Activated T-helper 9 cell treated with anti-CD3 and anti-CD28 coated beads, Interleukin-2, amount 50 U/mL, for 16 hours (primary cell): ENCODE measurements at regions not wholly inside any gene's neighbourhood (a gene's known extent, or its start where the extent isn't known, plus 50 kb on each side); places are given as distances from the start of the nearest gene placed in this dataset.
"Not testable (repeated sequence)": the region's sequence is repeated elsewhere in the genome, so short reads cannot be mapped to it uniquely, and the experiment has no call there.

Source experiments
- DNase-seq: peaks from one replicate; pipeline ENCODE4 v3.0.0-alpha.2; 2020; ENCODE audit warnings: low read depth

- not testable (repeated sequence) for DNase-seq
Observed at GRCh38 chr17:34089042-34089441, 166.0 kb upstream of the CCL2 start.

DNA sequence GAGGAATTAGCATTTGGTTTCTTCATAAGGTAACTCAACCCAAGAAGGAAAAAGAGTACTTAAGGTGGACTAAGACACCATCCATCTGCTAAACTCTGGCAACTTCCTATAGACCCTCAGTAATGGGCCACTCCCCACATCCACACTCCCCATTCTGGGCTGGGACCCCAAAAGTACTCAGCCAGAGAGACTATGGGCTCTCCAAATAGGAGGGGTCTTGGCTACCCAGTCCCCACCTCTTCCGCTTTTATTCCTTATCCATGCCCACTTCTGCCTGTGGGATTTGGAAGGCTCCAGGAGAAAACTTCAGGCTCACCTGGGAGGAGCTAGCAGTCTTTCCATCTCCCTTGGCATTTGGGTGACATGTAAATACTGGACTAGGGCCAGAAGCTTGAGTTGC lies 164.5 kb upstream of the CCL2 start:
- no peak for DNase-seq

DNA sequence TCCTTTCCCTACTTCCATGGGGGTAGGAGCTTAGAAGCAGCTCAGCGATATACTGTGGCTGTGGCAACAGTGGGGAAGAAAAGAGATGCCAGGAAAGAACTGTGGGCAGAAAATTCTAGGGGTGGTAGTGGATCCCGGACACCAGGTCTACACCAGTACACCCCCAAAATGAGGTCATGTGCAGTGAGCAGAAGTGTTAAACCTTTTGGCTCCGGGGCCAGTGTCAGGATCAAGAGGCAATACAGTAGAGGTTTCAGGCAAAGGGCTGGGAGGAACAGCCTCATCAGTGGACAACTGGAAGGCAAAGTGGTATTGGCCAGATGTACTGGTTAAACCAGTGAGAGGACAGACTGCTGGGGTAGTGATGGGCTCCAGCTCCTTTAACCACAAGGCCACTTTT lies 163.1 kb upstream of the CCL2 start:
- DNase-seq = no peak

- no peak for DNase-seq
Observed at GRCh38 chr17:34095106-34095505, 160.0 kb upstream of the CCL2 start.

GRCh38 chr17:34098699-34099098 lies 156.4 kb upstream of the CCL2 start:
- DNase-seq = no peak

DNA sequence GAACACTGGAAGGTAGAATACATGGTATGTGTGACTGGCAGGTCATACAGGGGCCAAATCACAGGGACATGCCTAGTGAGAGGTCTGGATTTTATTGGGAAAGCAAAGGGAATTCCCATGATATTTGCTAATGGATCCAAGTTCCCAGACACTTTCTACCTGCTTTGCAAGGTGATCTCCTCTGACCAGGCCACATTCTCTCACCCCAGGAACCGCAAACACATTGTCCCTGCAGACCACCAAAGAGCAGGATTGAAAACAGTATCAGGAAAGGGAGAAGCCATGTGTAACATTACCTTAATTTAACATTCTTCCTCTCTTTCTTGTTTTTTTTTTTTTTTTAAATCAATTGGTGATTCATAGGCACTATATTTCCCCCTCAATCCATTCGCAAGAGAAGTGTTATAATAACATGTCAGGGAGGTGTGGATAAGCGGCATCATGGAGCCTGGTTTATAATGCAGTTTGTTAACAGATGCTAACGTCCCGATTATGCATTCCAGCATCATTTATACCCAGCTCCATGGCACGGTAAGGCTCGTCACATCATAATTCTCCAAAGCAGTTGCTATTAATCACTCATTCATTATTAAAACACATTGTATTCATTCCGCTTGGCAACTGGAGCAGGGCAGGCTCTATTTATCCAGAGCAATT lies 155.1 kb upstream of the CCL2 start:
- no peak for DNase-seq

GRCh38 chr17:34107019-34107418 lies 148.1 kb upstream of the CCL2 start:
- DNase-seq = no peak

DNA sequence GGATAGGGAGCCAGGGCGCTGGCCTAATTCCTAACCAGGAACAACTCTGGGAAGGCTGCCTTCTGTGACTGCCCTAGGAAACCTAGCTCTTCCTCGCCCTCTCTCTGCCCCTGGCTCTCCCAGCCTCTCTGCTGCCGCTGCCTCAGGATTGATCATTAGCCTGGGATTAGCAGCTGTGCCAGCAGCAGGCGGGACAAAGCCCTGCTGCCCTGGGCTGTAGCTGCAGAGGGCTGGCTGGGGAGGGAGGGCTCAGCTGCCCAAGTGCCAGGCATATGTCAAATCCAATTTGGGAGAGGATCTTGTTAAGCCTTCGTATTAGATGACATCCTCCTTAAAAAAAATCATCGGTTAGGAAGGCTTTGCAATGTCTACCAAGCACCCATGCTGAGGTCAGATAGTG lies 144.8 kb upstream of the CCL2 start:
- no peak for DNase-seq

- no peak for DNase-seq
Observed at GRCh38 chr17:34113089-34113488, 142.0 kb upstream of the CCL2 start.

DNA sequence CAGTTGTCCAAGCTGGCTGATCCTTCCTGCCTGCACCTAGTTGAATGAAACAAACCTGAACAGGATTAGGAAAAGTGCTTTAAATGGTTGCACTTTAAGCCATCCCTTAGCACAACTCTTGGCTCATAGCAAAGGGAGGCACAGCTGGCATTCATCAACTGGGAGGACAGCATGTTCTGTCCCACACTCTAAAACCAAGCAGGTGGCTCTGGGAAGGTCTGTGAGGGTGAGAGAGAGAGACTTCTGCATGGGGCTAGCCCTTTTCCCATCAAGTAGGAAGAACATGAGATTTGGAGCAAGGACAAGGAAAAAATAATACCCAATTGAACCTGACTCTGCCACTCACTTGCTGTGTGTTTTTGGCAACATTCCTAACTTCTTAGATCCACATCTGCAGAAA lies 140.9 kb upstream of the CCL2 start:
- no peak for DNase-seq

- no peak for DNase-seq
Observed at GRCh38 chr17:34116306-34116705, 138.8 kb upstream of the CCL2 start.

- DNase-seq = no peak
Observed at GRCh38 chr17:34117332-34117731, 137.8 kb upstream of the CCL2 start.

- DNase-seq = no peak
Observed at GRCh38 chr17:34117811-34118210, 137.3 kb upstream of the CCL2 start.

- DNase-seq = no peak
Observed at GRCh38 chr17:34118564-34118963, 136.5 kb upstream of the CCL2 start.

DNA sequence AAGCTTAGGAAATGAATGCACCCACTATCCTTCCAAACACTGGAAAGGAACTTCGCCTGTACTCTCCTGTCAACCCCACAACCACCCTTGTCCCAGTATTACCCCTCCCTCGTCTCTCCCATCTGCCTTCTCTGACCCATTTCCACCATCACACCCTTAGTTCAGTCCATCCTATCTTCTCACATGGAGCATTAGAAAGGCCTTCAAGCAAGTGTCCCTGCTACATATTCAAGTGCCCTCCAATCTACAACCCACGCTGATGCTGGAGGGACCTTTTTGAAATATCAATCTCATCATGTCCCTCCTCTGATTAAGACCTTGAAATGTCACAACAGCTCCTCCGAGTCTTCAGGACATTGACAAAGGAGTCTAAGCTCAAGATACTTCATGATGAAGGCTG lies 133.8 kb upstream of the CCL2 start:
- DNase-seq = no peak

GRCh38 chr17:34122515-34122914 lies 132.6 kb upstream of the CCL2 start:
- no peak for DNase-seq

DNA sequence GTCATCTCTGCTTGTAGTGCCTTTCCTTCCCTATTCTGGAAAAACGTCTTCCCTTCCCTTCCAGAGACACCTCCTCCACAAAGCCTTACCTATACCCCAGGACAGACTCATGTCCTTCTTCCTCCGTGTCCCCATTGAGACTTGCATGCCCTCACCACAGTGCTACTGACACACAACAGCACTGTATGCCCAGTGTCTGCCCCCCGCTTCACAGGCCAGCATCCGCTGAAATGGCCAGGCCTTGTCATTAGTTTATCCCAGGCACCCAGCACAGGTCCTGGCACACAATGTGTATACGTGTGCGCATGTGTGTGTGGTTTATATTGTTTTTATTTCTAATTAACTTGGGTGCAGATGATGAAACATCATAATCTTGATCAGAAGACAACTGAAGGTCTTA lies 130.1 kb upstream of the CCL2 start:
- DNase-seq = no peak

DNA sequence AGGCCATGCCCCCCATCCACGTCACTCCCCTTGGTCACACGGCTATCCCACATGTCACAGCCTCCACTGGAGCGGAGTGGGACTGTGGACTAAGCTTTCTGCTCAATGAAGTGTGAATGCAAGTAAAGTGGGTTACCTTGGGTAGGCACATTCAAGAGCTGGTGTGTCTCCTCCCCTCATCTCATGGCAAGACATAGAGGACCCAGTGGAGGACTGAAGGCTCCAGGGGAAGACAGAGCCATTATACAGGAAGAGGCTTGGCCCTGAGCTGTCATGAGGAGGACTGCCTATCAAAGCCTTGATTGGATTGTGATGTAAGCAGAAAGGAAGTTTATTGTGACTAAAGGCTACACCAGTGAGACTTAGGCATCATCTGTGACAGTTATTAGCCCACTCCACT lies 129.2 kb upstream of the CCL2 start:
- no peak for DNase-seq

- no peak for DNase-seq
Observed at GRCh38 chr17:34126496-34126895, 128.6 kb upstream of the CCL2 start.

DNA sequence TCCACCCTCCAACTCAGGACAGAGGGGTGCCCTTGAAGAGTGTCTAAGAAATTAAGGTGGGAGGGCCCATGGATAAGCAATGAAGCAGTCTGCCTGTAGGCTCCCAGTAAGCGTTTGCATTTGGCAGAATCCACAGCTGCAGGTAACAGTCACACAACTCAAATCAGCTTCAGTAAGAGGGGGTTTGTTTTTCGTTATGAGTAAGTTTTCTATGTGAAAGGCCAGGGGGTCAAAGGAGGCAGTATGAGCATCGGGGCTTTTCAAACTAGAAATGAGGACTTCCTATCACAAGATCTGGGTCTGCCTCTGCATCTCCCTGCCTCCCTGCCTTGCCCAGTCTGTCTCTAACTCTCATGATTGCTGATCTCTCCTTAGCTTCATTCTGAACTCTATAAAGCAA lies 128.1 kb upstream of the CCL2 start:
- no peak for DNase-seq

DNA sequence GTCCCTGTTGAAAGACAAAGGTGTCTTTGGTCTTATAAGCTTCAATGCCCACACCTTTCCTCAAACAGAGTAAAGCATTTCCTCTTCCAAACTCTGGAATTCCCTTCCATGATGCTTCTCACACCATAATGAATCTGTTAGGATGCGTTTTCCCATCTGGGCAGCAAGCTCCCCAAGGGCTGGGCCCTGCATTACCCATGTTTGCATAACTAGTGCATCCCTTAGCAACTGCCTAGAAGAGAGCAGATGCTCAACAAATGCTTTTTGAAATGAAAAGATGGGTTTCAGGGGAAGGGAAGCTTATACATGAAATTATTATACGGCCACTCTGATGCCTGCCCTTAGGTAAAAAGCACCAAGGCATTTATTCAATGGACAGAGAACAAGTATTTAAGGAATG lies 124.5 kb upstream of the CCL2 start:
- no peak for DNase-seq

DNA sequence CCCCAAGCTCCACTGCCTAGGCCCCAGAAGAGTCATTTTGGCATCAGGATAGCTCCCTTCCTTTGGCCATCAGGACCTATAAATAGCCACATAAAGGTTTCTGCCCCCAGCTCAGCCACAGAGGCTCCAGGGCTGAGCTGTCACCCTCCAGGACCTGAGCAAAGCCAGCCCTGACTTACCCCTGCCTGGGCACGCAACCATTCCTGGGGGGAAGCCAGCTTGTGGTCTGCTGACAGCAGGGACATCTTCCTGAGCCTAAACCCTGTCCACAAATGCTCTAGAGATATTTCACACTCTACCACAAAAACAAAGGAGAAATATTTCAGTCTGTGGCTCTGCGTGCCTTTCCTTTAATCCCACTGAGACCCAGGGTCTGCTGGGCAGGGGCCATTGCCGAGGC lies 123.7 kb upstream of the CCL2 start:
- no peak for DNase-seq

DNA sequence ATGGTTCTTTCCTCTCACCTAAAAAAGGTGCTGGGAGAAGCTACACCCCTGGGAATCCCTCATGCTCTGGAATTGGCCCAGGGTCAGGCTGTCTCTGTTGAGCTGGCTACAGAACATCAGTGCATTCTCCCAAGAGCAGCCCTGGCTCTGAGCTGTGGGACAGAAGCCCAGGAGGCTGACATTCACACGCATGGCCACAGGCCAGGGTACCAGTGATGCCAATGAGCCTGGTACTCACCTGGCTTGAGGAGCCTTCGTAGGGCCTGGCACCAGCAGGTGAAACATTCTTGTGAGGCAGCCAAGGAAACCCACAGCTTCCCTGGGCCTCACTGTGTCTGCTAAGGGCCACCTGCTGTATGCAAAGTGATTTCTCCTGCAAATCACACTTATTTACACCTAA lies 121.7 kb upstream of the CCL2 start:
- no peak for DNase-seq

DNA sequence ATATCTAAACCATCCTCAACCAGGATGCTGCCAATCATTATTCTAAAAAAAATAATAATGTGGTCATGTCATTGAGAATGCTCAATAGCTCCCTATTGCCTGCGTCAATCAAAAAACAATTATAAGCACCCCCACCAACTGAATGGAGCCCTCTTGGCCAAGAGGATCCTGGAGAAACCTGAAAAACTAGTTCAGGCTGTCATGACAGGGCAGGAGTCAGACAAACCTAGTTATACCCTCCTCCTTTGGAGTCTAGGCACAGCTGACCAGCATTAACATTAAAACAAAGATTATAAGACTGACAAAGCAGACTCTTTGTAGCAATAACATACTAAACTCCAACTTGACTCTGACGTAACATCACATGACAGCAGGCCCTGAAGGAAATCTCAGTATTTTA lies 119.2 kb upstream of the CCL2 start:
- no peak for DNase-seq

DNA sequence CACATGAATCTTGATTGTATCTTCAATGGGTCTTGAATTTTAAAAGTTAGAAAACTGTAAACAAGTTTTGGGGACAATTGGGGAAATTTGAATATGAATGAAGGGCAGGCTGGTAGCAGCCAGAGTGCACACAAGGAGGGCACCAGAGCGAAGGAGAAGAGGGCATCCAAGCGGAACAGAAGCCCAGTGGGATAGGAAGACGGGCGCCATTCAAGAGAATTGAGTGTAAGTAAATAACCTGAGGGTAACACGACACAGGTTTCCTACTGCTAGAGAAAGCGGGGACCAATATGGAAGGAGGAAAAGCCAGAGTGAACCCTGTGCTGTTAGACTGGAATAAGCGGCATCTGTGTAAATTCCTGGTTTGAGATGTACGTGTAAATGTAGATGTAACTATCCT lies 115.1 kb upstream of the CCL2 start:
- no peak for DNase-seq
